GM21723 (cell line): ENCODE measurements at regions not wholly inside any gene's neighbourhood (a gene's known extent, or its start where the extent isn't known, plus 50 kb on each side); places are given as distances from the start of the nearest gene placed in this dataset.

Source experiments
- ATAC-seq: cut with Tn5 transposase; IDR thresholded peaks from one replicate; pipeline ENCODE4 v1.9.1; 2021; ENCODE audit warnings: mild to moderate bottlenecking, moderate library complexity; ENCODE audit not compliant: unreplicated experiment

DNA sequence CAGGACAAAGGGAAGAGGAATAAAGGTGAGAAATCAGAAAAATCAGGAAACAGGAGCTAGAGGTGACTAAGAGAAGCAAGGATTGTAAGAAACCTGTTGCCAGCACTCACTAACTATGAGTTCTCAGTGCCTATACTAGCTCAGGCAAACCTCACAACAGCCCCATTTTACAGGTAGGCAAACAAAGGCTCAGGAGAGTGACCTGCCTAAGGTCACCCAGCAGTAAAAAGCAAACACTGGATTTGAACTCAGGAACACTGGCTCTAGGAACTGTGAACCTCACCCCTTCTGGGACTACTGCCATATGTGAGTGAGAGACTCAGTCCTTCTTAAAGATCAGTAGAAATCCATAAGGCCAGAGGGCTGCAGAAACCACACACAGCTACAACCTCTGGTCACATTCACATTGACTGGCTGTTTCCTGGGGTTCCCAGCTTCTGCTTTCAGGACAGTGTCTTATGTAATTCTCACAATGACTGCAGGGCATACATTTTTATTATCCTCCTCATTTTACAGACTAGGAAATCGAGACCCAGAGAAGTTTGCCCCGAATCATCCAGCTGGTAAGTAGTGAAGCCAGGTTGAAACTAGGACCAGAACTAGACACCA, 80.7 kb upstream of the MAFB start:
- no peak for ATAC-seq

DNA sequence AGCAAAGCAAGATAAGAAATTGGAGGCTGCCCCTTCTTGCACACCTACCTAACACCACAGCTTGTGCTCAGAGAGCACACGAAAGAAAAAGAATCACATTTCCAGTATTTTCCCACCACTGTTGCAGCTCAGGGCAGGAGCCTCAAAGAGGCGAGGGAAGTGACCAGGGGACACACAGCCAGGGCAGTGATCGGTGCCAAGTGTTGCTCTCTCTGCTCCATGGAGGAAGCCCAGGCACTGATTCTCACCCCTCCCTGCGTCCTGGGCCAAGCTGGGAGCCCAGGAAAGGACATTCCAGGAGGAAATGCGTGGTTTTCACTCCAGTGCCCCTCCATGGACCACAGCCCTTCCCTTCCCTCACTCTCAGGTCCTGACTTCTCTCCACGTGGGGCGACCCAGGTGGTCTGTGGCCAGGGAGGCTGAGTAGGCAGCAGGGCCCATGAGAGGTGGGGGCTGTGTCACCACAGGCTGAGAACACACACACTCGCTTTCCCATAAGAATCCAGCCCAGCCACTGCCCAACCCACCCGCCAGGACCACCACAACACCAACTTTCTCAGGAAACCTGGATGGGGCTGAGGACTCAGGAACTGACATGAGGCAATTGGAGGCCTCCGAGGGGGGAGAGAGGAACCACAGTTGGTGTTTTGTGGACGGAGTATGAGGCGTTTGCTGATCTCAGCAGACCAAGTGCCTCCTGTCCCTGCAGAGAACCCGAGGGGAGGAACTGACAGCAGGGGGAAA, 81.7 kb upstream of the MAFB start:
- no peak for ATAC-seq

DNA sequence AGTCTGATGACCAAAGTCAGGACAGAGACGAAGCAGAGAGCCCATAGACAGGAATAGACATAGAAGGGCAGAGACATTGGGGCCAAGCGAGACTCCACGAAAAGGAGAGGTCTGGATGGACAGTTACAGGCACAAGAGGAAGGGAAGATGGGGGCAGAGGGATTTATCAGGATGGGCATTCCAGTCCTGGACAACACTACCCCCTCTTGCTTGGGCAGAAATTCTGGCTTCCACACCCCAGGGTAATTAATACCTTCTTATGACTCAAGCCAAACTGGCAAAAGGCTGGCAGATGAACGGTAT, 82.2 kb upstream of the MAFB start:
- no peak for ATAC-seq

GRCh38 chr20:40771848-40772511, 82.9 kb upstream of the MAFB start:
- ATAC-seq: no peak

DNA sequence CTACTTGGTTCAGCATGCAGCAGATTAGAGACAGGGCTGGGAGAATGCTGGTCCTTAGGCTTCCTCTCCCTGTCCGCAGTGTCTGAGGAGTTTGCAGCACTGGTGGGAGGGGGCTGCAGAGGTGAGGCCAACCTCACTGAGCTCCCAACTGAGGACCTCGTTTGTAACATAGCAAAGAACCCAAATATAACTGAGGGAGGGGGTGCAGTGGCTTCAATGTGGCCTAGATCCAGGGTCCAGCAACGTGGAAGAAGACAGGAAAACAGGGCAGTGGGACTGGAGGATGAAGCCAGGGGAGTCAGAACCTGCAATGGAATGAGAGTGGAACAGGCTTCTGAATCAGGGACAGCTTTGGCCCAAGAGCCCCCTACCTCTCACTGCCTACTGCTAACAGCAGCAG, 84.3 kb upstream of the MAFB start:
- ATAC-seq: no peak

- no peak for ATAC-seq
Measured at GRCh38 chr20:40774252-40774651, 85.2 kb upstream of the MAFB start.

GRCh38 chr20:40775561-40776146, 86.6 kb upstream of the MAFB start:
- ATAC-seq: no peak

DNA sequence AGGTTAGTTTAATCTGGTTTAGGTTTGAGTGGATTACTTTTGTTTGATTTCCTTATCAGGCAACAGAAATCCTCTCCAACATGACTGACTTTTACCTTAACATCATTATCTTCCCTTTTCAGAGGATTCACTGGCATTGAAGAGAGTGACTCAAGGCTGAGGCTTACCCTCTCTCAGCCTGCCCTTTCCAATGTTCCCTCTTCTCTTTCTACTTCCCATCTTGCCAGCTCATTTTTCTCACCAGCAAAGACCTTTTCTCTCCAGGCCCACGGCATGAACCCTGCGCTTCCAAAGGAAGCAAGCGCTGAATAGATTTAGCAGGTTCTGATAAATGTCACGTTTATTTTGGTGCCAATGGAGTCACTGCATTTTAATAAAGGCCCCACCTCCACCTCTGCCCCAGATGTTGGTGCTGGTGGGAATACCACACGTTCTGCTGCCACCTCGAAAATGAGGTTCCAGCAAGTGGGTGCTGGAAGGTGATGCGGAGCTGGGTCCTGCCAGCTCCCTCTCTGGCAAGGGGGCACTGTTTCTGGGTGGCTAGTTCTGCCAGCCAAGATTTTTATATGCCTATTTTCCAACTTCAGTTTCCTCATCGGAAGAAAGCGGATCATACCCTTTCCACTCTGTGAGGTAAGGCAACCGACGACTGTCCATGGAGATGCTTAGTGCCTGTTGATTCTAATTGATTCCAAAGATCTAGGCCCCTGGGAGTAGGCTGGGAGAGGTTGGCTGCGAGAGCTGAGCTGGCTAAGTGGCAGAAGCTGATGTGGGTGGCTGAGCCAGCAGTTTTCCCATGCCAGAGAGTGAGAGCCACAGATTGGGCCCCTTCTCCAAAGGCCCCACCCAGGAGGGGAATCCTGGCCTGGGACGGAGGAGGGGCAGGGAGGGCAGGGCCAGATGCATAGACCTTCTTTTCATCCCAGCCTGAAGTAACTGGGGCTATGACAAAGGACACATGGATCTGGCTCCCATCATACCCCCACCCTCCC, 87.7 kb upstream of the MAFB start:
- ATAC-seq: no peak

DNA sequence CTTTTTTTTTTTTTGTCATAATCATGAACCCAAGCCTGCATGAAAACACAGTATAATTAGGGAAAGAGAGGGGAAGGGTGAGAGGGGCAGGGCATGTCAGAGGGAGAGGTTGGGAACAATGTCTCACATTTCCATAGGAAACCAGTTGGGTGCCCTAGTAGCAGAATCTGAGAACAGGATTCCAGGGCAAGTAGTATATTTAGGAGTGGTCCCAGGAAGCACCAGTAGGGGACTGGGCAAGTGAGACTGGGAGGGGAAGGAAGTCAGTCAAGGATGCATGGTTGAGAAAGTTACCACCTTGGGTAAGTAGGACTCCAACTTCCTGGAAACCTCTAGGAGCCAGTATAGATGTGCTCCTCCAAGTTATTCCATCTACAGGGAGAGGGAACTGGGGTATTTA, 88.6 kb upstream of the MAFB start:
- no peak for ATAC-seq

- no peak for ATAC-seq
Measured at GRCh38 chr20:40778894-40779496, 90.0 kb upstream of the MAFB start.

DNA sequence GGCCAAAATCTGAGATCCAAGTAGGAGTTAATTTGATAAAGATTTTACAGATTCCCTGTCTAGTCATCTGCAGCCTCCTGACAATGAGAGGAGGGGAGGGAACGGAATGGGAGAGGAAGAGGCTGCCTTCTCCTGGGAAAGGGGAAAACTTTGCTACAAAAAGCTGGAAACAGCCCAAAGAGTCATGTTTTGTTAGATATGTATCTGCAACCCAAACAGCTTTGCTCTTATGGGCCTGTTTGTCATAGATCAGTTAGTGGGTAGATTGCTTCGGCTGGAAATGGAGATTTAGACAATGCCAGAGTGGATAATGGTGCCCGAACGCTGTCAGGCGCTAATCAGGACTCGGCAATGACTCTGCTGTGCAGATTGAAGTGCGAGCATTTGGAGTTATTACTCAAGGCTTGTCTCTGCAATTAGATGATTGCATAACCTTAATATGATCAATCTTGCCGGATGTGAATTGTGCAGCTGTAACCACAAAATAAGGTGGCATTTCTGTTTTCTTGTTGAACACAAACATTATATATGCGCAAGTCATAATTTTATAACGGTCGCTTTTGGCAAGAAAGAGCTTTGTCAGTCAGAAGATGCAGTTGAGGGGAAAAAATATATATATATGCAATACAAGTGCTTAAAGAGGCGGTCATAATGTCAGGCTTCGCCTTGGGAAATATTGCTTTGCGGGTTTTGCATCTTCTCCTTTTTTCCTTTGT, 92.4 kb upstream of the MAFB start:
- ATAC-seq: no peak

DNA sequence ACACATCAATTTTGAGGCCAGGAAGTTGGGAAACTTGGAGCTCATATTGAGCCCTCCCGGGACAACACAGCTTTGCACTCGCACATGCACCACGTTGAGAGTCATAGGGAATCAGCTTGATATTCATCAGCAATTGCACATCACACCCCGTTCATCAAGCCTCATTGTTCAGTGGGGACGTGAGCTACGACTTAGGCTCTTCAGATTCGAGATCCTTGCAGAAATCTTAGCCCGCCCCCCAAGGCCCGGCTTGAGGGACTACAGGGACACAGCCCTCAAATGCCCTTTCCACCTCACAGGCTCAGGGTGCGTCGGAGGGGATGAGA, 93.0 kb upstream of the MAFB start:
- ATAC-seq: no peak

GRCh38 chr20:40785346-40785745, 96.3 kb upstream of the MAFB start:
- ATAC-seq: no peak

- no peak for ATAC-seq
Measured at GRCh38 chr20:40786336-40786735, 97.3 kb upstream of the MAFB start.

DNA sequence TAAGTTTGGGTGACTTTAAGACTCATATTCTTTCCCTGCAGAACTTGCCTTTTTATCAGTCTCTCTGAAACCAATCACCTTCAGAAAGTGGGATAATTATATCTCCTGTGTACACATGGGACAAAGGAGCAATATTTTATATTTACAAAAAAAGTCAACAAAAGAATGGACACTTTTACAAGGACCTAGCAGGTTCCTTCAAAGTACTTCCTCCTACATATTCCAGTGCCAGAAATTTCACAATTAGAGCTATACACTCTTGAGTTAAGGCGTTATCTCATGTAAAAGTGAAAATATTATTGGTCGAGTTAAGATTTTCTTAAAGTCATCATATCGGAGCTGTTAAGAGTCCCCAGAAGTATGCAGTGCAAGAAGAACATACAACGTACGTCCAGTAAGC, 98.9 kb upstream of the MAFB start:
- ATAC-seq: no peak

DNA sequence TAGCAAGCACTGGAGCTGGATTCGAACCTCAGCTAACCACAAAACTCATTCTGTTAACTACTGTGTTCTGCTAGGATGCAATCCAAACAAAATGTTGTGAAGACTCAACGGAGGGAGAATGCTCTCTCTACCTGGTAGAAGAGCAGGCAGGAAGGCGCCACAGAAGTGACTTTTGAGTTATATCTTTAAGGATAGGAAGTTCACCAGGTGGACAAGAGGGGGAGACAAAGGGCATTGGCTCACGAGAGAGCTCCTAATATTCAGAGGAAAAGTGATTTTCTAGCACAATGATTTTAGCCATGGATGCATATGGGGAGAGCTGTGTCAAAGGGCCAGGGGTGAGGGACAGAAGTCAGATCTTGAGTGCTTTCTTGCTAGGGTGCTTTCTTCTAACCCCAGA, 108.4 kb upstream of the MAFB start:
- ATAC-seq: no peak

DNA sequence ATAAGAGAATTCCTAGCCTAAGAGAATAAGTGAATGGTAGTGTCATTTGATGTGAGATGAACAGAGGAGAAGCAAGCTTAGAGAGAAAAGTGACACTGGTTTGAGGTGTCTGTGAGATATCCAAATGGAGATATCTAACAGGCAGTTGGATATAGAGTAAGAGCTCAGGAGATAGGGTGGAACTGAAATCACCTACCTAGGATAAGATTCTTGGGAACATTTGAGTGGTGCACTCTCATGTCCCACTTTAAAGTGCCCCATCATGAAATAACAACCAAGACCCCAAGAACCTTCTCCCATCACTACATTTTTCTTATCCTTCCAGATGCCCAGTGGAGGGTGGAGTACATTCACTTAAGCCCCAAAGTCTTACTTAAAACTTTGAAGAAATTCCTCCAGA, 109.0 kb upstream of the MAFB start:
- ATAC-seq: no peak

DNA sequence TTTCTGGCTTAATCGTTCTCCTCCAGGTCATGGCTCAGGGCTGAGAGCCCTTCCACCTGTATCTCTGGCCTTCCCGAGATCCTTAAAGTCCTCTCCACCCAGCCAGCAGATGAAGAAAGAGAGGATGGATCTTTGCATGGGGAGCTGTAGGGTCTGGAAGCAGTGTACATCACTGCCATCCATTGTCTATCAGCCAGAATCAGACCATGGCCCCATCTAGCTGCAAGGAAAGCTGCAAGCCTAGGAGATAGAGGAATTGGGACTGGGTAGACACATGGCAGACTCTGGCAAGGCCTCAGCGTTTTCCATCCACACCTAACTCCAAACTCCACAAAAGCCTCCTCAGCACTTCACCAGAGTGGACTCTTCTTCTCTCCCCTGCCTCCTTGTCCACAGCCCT, 113.8 kb upstream of the MAFB start:
- no peak for ATAC-seq

- ATAC-seq: no peak
Measured at GRCh38 chr20:40803381-40803780, 114.3 kb upstream of the MAFB start.

DNA sequence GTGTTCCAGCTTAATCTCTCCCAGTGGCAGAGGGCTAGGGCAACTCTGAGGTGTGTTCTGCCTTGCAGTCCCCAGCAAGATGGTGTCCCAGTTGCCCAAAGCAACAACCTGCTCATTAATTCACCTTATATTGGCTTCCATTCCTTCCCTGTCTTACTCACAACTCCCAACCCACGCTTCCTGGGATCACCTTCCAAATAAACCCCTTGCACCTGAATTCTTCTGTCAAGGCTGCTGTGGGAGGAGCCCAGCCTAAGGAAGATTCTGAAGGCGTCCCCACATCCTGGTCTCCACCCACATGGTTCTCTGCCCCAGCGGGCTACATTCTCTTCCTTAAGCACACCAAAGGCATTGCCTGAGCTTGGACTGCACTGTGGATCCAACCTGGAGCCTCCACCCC, 116.6 kb upstream of the MAFB start:
- ATAC-seq: no peak
